ENCODE measurements at regions not wholly inside any gene's neighbourhood (a gene's known extent, or its start where the extent isn't known, plus 50 kb on each side); places are given as distances from the start of the nearest gene placed in this dataset.
A peak's percentile ranks its signal among the peaks of the same experiment; 100 is the strongest.

GRCh38 chr13:72071713-72072112 is 204.7 kb upstream of the DACH1 start (continued):
- TF ChIP-seq, protein P1, sequence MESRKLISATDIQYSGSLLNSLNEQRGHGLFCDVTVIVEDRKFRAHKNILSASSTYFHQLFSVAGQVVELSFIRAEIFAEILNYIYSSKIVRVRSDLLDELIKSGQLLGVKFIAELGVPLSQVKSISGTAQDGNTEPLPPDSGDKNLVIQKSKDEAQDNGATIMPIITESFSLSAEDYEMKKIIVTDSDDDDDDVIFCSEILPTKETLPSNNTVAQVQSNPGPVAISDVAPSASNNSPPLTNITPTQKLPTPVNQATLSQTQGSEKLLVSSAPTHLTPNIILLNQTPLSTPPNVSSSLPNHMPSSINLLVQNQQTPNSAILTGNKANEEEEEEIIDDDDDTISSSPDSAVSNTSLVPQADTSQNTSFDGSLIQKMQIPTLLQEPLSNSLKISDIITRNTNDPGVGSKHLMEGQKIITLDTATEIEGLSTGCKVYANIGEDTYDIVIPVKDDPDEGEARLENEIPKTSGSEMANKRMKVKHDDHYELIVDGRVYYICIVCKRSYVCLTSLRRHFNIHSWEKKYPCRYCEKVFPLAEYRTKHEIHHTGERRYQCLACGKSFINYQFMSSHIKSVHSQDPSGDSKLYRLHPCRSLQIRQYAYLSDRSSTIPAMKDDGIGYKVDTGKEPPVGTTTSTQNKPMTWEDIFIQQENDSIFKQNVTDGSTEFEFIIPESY (CRISPR knock-in tag; IDR thresholded peaks at IDR 0.05), result no peak
- TF ChIP-seq WIZ (CRISPR knock-in tag; IDR thresholded peaks at IDR 0.05), result no peak

DNA sequence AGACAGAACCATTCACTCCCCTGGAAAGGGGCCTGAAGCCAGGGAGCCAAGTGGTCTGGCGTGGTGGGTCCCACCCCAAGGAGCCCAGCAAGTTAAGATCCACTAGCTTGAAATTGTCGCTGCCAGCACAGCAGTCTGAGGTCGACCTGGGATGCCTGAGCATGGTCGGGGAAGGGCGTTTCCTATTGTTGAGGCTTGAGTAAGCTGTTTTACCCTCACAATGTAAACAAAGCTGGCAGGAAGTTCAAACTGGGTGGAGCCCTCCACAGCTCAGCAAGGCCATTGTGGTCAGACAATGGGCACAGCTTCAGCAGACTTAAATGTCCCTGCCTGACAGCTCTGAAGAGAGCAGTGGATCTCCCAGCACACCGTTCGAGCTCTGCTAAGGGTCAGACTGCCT is 195.6 kb upstream of the DACH1 start:
- no peaks in the 10 kb centered on the region for H3K27me3 ChIP-seq (ENCODE audit: control insufficient read depth in 1 of 2, insufficient read depth in 2 of 2, low read length in 2 of 2)
- H3K4me2 ChIP-seq (ENCODE audit: low read depth, low read length), result no peak overlapping the region
- no peak overlapping the region for H3K4me3 ChIP-seq (replicated peaks in 1 of 3; ENCODE audit: insufficient read depth in 1 of 3, low read depth in 2 of 3, low read length in 3 of 3)
- no peak overlapping the region for H2AFZ ChIP-seq (ENCODE audit: low read length)
- in situ Hi-C loops (cut with HindIII; ENCODE audit: extremely low pct_ligation_motif_present, low pct_unique_long_range_greater_than_20kb), result no loop called here
- no peaks in the 10 kb centered on the region for H4K20me1 ChIP-seq (ENCODE audit: insufficient read depth, low read length)
- TF ChIP-seq IRF2 (CRISPR knock-in tag; IDR thresholded peaks at IDR 0.05) (no peak), SOX5 (CRISPR knock-in tag; IDR thresholded peaks at IDR 0.05; ENCODE audit: borderline replicate concordance) (peak; percentile 18; the same call in 1 of the 2 replicates), ZNF317 (CRISPR knock-in tag; IDR thresholded peaks at IDR 0.05) (no peak), ZNF678 (CRISPR knock-in tag; IDR thresholded peaks at IDR 0.05) (no peak), SOX13 (IDR thresholded peaks at IDR 0.05) (no peak), SOX13 (CRISPR knock-in tag; conservative IDR thresholded peaks at IDR 0.05 in 1 of 2, IDR thresholded peaks at IDR 0.05 in 1 of 2) (peak in 1 of 2 experiments; percentile 52; a peak in 2 of 4 replicates), SOX6 (IDR thresholded peaks at IDR 0.05) (no peak), SOX6 (CRISPR knock-in tag; IDR thresholded peaks at IDR 0.05) (0 out of 2 replicates have a peak, but pooled peaks have one; percentile 18)
- H3K36me3 ChIP-seq (replicated peaks in 1 of 2; ENCODE audit: control insufficient read depth in 1 of 2, insufficient read depth in 2 of 2, low read length in 2 of 2), result no peaks in the 10 kb centered on the region
- ChIA-PET POLR2A (no interaction called here), CTCF (ENCODE audit: low intra/inter-chr PET ratio, low total read pairs) (no interaction called here)
- ATAC-seq (no peak), DNase-seq (ENCODE audit: low spot score) (no peak), FAIRE-seq (no peak)
- H3K9ac ChIP-seq (ENCODE audit: insufficient read depth, low read depth, low read length), result no peak overlapping the region
- 20% methylated on average over 3 of the region's 7 CpGs for WGBS (ENCODE audit: low lambda C conversion rate)
- BruUV-seq (replicated peaks), result no TSS peak
- H3K79me2 ChIP-seq (ENCODE audit: insufficient read depth, low read length), result no peaks in the 10 kb centered on the region
- H3K27ac ChIP-seq (ENCODE audit: extremely low read length, insufficient read depth, low read length), result no peak overlapping the region
- peaks cover 30% of the 10 kb centered on the region for H3K9me3 ChIP-seq (ENCODE audit: low read length)
- H3K4me1 ChIP-seq (ENCODE audit: insufficient read depth, low read length), result no peaks in the 10 kb centered on the region
- intact Hi-C loops (cut with micrococcal nuclease; ENCODE audit: unreplicated experiment), result no loop called here
